Stomach (tissue), 8 donors: ENCODE measurements at regions not wholly inside any gene's neighbourhood (a gene's known extent, or its start where the extent isn't known, plus 50 kb on each side); places are given as distances from the start of the nearest gene placed in this dataset.

Source experiments
- DNase-seq, 2 donors: peaks; one replicate each; pipeline versions ENCODE4 v3.0.0 to v3.0.0-alpha.2; 2013 to 2019
- H3K27ac ChIP-seq, 5 donors: fragments of 200-600 bp in 4 of 5; sonication (generic) in 4 of 5; one replicate each; pipeline ENCODE4 v1.5.1; 2013 to 2019; ENCODE audit warnings: mild to moderate bottlenecking in 1 of 5, moderate library complexity in 1 of 5
- H3K27me3 ChIP-seq, 3 donors: fragments of 200-600 bp; sonication (generic); one replicate each; pipeline ENCODE4 v1.5.1; 2017 to 2019; ENCODE audit warnings: mixed run types in 1 of 3
- H3K36me3 ChIP-seq, 4 donors: fragments of 200-600 bp; sonication (generic); 1 replicate in 3 of 4; 2 replicates in 1 of 4; pipeline ENCODE4 v1.5.1; 2016 to 2019
- H3K4me1 ChIP-seq, 4 donors: fragments of 200-600 bp; sonication (generic); one replicate each; pipeline ENCODE4 v1.5.1; 2016 to 2019
- H3K4me3 ChIP-seq, 4 donors: fragments of 200-600 bp; sonication (generic) in 3 of 4; one replicate each; pipeline ENCODE4 v1.5.1; 2016 to 2019; ENCODE audit warnings: mild to moderate bottlenecking in 1 of 4
- H3K9me3 ChIP-seq, 4 donors: fragments of 200-600 bp; sonication (generic); one replicate each; pipeline ENCODE4 v1.5.1; 2016 to 2019
- EP300 ChIP-seq: sonication (generic); formaldehyde crosslinking; IDR thresholded peaks from one replicate; pipeline ENCODE4 v1.6.1; 2017; ENCODE audit warnings: antibody characterized with exemption
- POLR2A ChIP-seq, 4 donors: fragments of 450-650 bp; IDR thresholded peaks; one replicate each; pipeline ENCODE4 v1.6.1; 2016; ENCODE audit warnings: antibody characterized with exemption in 4 of 4, control low read depth in 2 of 4, mild to moderate bottlenecking in 1 of 4, moderate library complexity in 1 of 4
- POLR2AphosphoS5 ChIP-seq, 3 donors: sonication (generic); formaldehyde crosslinking; IDR thresholded peaks; one replicate each; pipeline ENCODE4 v1.6.1; 2016; ENCODE audit warnings: antibody characterized with exemption in 3 of 3
- WGBS, 5 donors: extraction: QIAGEN DNeasy Blood & Tissue Kit in 3 of 5; methylation state at CpG; one replicate each; pipeline versions ENCODE4 v1.1.5 to v1.1.7; 2013 to 2018; 5-methylcytosine and 5-hydroxymethylcytosine counted together
- intact Hi-C: fragments of 100-400 bp; cut with DNase I; formaldehyde crosslinking; loops from one replicate; pipeline ENCODE4 v1.15.1; 2023; ENCODE audit warnings: low total_unique reads
- TF ChIP-seq, protein P1 (sequence below), 7 experiments: fragments of 450-650 bp in 4 of 7; fragments of 200-600 bp in 3 of 7; sonication (generic) in 3 of 7; IDR thresholded peaks; one replicate each; pipeline ENCODE4 v1.5.1; 2016 to 2019; ENCODE audit warnings: antibody characterized with exemption in 7 of 7, control low read depth in 2 of 7, mild to moderate bottlenecking in 1 of 7
- donor health status: healthy with polysubstance abuse.
- donor health status: Bipolar disorder and iron deficiency.
- donor health status: healthy.

DNA sequence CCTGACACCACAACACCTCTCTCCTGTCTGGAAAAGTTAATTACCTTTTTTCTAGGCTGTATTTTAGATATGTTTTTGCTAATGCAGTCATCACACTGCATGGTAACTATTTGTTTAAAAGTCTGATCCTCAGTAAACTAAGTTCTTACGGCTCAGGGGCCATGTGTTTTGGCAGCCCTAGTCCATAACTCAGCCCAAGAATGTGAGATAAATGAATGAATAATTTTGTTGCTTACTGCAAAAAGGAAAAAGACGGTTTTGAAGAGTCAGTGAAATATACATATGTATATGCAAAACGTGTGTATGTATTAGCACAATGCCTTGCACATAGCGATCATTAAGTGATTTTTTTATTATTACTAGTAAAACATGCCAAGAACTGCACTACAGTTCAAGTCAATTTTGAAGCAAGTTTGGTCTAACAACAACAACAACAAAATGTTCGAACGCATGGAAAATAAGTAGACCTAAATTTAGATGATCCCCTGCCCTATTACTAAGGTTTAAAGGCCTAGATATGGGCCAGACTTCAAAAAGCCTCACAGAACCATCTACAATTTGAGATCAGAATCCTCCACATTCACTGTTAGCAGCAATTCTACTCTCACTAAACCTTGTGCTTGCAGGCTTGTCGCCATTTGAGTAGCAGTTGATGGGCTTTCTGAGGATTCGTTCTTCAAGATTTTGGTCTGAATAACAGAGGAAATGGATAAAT is 140.0 kb downstream of the NDUFA12 start:
- Histone ChIP-seq H3K27ac (peak overlapping the region in 1 of 5 donors; percentile 8), H3K36me3 (no peaks in the 10 kb centered on the region), H3K9me3 (no peaks in the 10 kb centered on the region), H3K27me3 (no peaks in the 10 kb centered on the region), H3K4me1 (peaks cover 0 to 11% (median 5%) of the 10 kb centered on the region in 4 donors), H3K4me3 (no peak overlapping the region)
- peak in 1 of 2 donors; percentile 69 for DNase-seq
- 63 to 75% (median 71%) methylated on average over 8 of the region's 8 CpGs for WGBS, 5 donors
- no peak for TF ChIP-seq EP300
- TF ChIP-seq POLR2AphosphoS5 (IDR thresholded peaks at IDR 0.05): no peak
- TF ChIP-seq POLR2A (IDR thresholded peaks at IDR 0.05): no peak
- TF ChIP-seq, protein P1, sequence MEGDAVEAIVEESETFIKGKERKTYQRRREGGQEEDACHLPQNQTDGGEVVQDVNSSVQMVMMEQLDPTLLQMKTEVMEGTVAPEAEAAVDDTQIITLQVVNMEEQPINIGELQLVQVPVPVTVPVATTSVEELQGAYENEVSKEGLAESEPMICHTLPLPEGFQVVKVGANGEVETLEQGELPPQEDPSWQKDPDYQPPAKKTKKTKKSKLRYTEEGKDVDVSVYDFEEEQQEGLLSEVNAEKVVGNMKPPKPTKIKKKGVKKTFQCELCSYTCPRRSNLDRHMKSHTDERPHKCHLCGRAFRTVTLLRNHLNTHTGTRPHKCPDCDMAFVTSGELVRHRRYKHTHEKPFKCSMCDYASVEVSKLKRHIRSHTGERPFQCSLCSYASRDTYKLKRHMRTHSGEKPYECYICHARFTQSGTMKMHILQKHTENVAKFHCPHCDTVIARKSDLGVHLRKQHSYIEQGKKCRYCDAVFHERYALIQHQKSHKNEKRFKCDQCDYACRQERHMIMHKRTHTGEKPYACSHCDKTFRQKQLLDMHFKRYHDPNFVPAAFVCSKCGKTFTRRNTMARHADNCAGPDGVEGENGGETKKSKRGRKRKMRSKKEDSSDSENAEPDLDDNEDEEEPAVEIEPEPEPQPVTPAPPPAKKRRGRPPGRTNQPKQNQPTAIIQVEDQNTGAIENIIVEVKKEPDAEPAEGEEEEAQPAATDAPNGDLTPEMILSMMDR (IDR thresholded peaks at IDR 0.05): no peak
- intact Hi-C loops: no loop called here

DNA sequence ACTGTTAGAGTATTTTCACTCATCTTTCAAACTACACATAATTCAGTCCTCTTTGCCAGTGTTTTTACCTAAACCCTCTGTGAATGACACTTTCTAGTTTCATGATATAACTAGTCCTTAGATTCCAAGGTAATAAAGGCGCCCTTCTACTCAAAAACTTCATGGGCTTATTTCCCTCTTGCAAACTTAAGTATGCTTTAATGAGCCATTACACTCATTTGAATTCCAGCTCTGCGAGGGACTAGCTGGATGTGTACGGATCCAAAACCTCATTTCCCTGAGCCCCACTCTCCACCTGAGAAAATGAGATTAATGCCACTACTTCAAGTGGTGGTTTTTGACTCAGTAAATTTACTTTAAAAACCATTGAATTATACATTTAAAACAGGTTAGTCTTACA is 141.1 kb downstream of the NDUFA12 start:
- WGBS, 5 donors: 88 to 97% (median 92%) methylated on average over 3 of the region's 3 CpGs
- intact Hi-C loops: no loop called here
- TF ChIP-seq POLR2A (IDR thresholded peaks at IDR 0.05) (no peak), EP300 (no peak), POLR2AphosphoS5 (IDR thresholded peaks at IDR 0.05) (no peak)
- TF ChIP-seq, protein P1 (IDR thresholded peaks at IDR 0.05): no peak
- Histone ChIP-seq H3K4me3 (no peak overlapping the region), H3K27ac (no peak overlapping the region), H3K4me1 (peaks cover 0 to 11% (median 5%) of the 10 kb centered on the region in 4 donors), H3K27me3 (no peaks in the 10 kb centered on the region), H3K36me3 (no peaks in the 10 kb centered on the region), H3K9me3 (no peaks in the 10 kb centered on the region)
- DNase-seq: no peak

DNA sequence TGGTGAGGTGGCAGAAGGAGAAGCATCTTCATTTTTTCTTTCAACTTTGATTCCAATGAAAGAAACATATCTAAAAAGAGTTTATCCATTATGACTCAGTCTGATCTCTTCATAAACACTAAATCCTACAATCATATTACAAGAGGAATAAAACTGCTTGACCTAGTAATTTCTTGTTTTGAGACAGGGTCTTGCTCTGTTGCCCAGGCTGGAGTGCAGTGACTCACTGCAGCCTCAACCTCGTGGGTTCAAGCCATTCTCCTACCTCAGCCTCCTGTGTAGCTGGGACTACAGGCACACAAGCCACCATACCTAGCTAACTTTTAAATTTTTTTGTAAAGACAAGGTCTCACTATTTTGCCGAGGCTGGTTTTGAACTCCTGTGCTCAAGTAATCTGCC is 147.2 kb downstream of the NDUFA12 start:
- no peaks in the 10 kb centered on the region for H3K9me3 ChIP-seq
- H3K27ac ChIP-seq: no peak overlapping the region
- DNase-seq: no peak
- no peaks in the 10 kb centered on the region for H3K36me3 ChIP-seq
- no peak overlapping the region for H3K4me3 ChIP-seq
- no peak for TF ChIP-seq EP300
- TF ChIP-seq POLR2AphosphoS5 (IDR thresholded peaks at IDR 0.05): no peak
- TF ChIP-seq POLR2A (IDR thresholded peaks at IDR 0.05): no peak
- TF ChIP-seq, protein P1 (IDR thresholded peaks at IDR 0.05): no peak
- H3K27me3 ChIP-seq: no peaks in the 10 kb centered on the region
- intact Hi-C loops: no loop called here
- no peaks in the 10 kb centered on the region for H3K4me1 ChIP-seq
- WGBS, 5 donors: 64 to 77% (median 68%) methylated on average over 2 of the region's 2 CpGs

DNA sequence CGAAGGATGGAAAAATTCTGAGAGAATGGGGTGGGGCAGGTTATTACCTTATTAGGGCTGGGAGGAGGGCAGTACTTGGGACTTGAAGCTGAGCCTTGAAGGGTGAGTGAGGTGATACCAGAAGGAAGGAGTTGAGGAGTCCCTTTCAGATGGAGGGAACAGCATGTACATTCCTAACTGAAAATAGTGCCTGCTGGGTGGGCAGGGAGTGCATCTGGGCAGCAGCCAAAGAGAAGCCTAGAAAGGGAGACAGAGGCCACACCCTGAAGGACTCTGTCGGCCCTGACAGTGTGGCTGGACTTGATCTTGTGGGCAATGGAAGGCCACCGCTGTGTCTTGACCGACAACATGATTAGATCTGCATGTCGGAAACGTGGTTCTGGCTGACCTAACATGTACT is 147.6 kb downstream of the NDUFA12 start:
- WGBS, 5 donors: 56 to 71% (median 66%) methylated on average over 6 of the region's 6 CpGs
- intact Hi-C loops: no loop called here
- DNase-seq: no peak
- no peak overlapping the region for H3K27ac ChIP-seq
- TF ChIP-seq, protein P1 (IDR thresholded peaks at IDR 0.05): no peak
- TF ChIP-seq POLR2A (IDR thresholded peaks at IDR 0.05) (no peak), POLR2AphosphoS5 (IDR thresholded peaks at IDR 0.05) (no peak), EP300 (no peak)
- H3K27me3 ChIP-seq: no peaks in the 10 kb centered on the region
- no peak overlapping the region for H3K4me3 ChIP-seq
- H3K4me1 ChIP-seq: no peaks in the 10 kb centered on the region
- H3K36me3 ChIP-seq: no peaks in the 10 kb centered on the region
- H3K9me3 ChIP-seq: no peaks in the 10 kb centered on the region
